IMR-90 (cell line): ENCODE measurements at regions not wholly inside any gene's neighbourhood (a gene's known extent, or its start where the extent isn't known, plus 50 kb on each side); places are given as distances from the start of the nearest gene placed in this dataset.

Source experiments
- ATAC-seq: fragments of 200-7000 bp; cut with Tn5 transposase; 2 replicates; pipeline ENCODE4 v1.9.1; 2020; ENCODE audit warnings: low read depth, mild to moderate bottlenecking, moderate library complexity
- BruUV-seq: library from RNA; stranded (reverse); fragments of 400-500 nt; replicated peaks from 2 replicates; lab custom pipeline; 2021; lab: Mats Ljungman, UMichigan
- CTCF ChIA-PET: fragments of 300-600 bp; formaldehyde crosslinking; extraction: SDS; loops from one replicate; lab custom pipeline; 2021; ENCODE audit warnings: antibody characterized with exemption; lab: Yijun Ruan, JAX
- POLR2A ChIA-PET: fragments of 300-600 bp; sonication (Branson Sonifier 250); formaldehyde crosslinking; loops from one replicate; lab custom pipeline; 2022; ENCODE audit warnings: antibody characterized with exemption; ENCODE audit not compliant: unreplicated experiment; lab: Charles Lee
- DNase-seq: peaks from one replicate; pipeline ENCODE4 v3.0.0; 2013
- H2AFZ ChIP-seq: replicated peaks from 2 replicates; pipeline ENCODE3; 2013; ENCODE audit warnings: low read length, mild to moderate bottlenecking; ENCODE audit not compliant: poor library complexity
- H2AK5ac ChIP-seq: 2 replicates; pipeline ENCODE4 v1.6.1; 2013; ENCODE audit warnings: low read depth, low read length, inconsistent platforms
- H2AK9ac ChIP-seq: replicated peaks from 2 replicates; pipeline ENCODE3; 2013; ENCODE audit warnings: mild to moderate bottlenecking, low read depth, low read length, moderate library complexity; ENCODE audit not compliant: poor library complexity
- H2BK120ac ChIP-seq: 2 replicates; pipeline ENCODE4 v1.6.1; 2013; ENCODE audit warnings: low read depth, low read length, inconsistent platforms
- H2BK15ac ChIP-seq: 3 replicates; pipeline ENCODE4 v1.6.1; 2013; ENCODE audit warnings: low read depth, low read length, inconsistent platforms
- H2BK20ac ChIP-seq: 2 replicates; pipeline ENCODE4 v1.6.1; 2013; ENCODE audit warnings: low read depth, mild to moderate bottlenecking, inconsistent platforms, low read length, moderate library complexity
- H2BK5ac ChIP-seq: 2 replicates; pipeline ENCODE4 v1.6.1; 2013; ENCODE audit warnings: mild to moderate bottlenecking, low read depth, low read length, inconsistent platforms; ENCODE audit not compliant: poor library complexity, severe bottlenecking
- H3K14ac ChIP-seq: replicated peaks from 2 replicates; pipeline ENCODE4 v1.6.1; 2013; ENCODE audit warnings: low read depth, low read length, inconsistent platforms
- H3K18ac ChIP-seq: 2 replicates; pipeline ENCODE4 v1.6.1; 2013; ENCODE audit warnings: low read depth, low read length, control low read depth
- H3K23ac ChIP-seq: 2 replicates; pipeline ENCODE4 v1.6.1; 2013; ENCODE audit warnings: low read depth, low read length, inconsistent platforms
- H3K27ac ChIP-seq: 2 replicates; pipeline ENCODE4 v1.5.1; 2013; ENCODE audit warnings: mild to moderate bottlenecking, control low read depth, low read length; ENCODE audit not compliant: insufficient read depth
- H3K27me3 ChIP-seq: 2 replicates; pipeline ENCODE4 v1.6.1; 2013; ENCODE audit warnings: low read length; ENCODE audit not compliant: control insufficient read depth, insufficient read depth
- H3K36me3 ChIP-seq: 2 replicates; pipeline ENCODE4 v1.6.1; 2013; ENCODE audit warnings: low read length, mixed read lengths; ENCODE audit not compliant: control insufficient read depth, insufficient read depth
- H3K4ac ChIP-seq: 2 replicates; pipeline ENCODE4 v1.6.1; 2013; ENCODE audit warnings: low read depth, low read length, inconsistent platforms
- H3K4me1 ChIP-seq: 2 replicates; pipeline ENCODE4 v1.6.1; 2013; ENCODE audit warnings: low read length, mixed read lengths; ENCODE audit not compliant: control insufficient read depth, insufficient read depth
- H3K4me2 ChIP-seq: 2 replicates; pipeline ENCODE4 v1.6.1; 2013; ENCODE audit warnings: low read depth, mild to moderate bottlenecking, control low read depth, low read length, moderate library complexity
- H3K4me3 ChIP-seq: 2 replicates; pipeline ENCODE4 v1.5.1; 2013; ENCODE audit warnings: low read depth, mild to moderate bottlenecking, control low read depth, low read length, moderate library complexity; ENCODE audit not compliant: insufficient read depth
- H3K56ac ChIP-seq: 2 replicates; pipeline ENCODE4 v1.6.1; 2013; ENCODE audit warnings: low read length, inconsistent platforms; ENCODE audit not compliant: insufficient read depth; ENCODE audit errors: extremely low read depth
- H3K79me1 ChIP-seq, 2 experiments: 2 replicates each; pipeline ENCODE4 v1.6.1; 2013; ENCODE audit warnings: low read length in 2 of 2, inconsistent platforms in 1 of 2, low read depth in 1 of 2
- H3K9ac ChIP-seq: 2 replicates; pipeline ENCODE4 v1.6.1; 2013; ENCODE audit warnings: low read depth, low read length, control low read depth
- H3K9me1 ChIP-seq: 2 replicates; pipeline ENCODE4 v1.6.1; 2013; ENCODE audit warnings: low read length, inconsistent platforms; ENCODE audit not compliant: insufficient read depth
- H3K9me3 ChIP-seq: 2 replicates; pipeline ENCODE4 v1.6.1; 2013; ENCODE audit warnings: low read length; ENCODE audit not compliant: control insufficient read depth, insufficient read depth
- H4K20me1 ChIP-seq: 2 replicates; pipeline ENCODE4 v1.6.1; 2013; ENCODE audit warnings: low read length, inconsistent platforms; ENCODE audit not compliant: insufficient read depth
- H4K5ac ChIP-seq: 2 replicates; pipeline ENCODE4 v1.6.1; 2013; ENCODE audit warnings: mild to moderate bottlenecking, low read depth, low read length, control low read depth
- H4K8ac ChIP-seq, 2 experiments: 2 replicates each; pipeline ENCODE4 v1.6.1; 2013; ENCODE audit warnings: low read depth in 2 of 2, low read length in 2 of 2, control low read depth in 1 of 2, inconsistent platforms in 1 of 2
- H4K91ac ChIP-seq: 2 replicates; pipeline ENCODE4 v1.6.1; 2013; ENCODE audit warnings: low read depth, low read length, inconsistent platforms; ENCODE audit not compliant: insufficient read depth
- BHLHE40 ChIP-seq: fragments of 150-350 bp; IDR thresholded peaks from 2 replicates; pipeline ENCODE4 v1.6.1; 2016; ENCODE audit warnings: mild to moderate bottlenecking, low read depth, low read length
- CEBPB ChIP-seq: IDR thresholded peaks from 2 replicates; pipeline ENCODE4 v1.6.1; 2012; ENCODE audit warnings: low read depth, low read length, improper control_type of control experiment
- CTCF ChIP-seq: conservative IDR thresholded peaks from 2 replicates; pipeline ENCODE4 v1.5.1; 2012; ENCODE audit warnings: mild to moderate bottlenecking, low read depth, low read length, improper control_type of control experiment
- ELK1 ChIP-seq: fragments of 150-350 bp; IDR thresholded peaks from 2 replicates; pipeline ENCODE4 v1.6.1; 2016; ENCODE audit warnings: low read depth, mild to moderate bottlenecking, low read length, moderate library complexity, borderline replicate concordance
- FOS ChIP-seq: fragments of 150-350 bp; IDR thresholded peaks from 2 replicates; pipeline ENCODE4 v1.6.1; 2016; ENCODE audit warnings: low read depth, low read length
- MAZ ChIP-seq: IDR thresholded peaks from 2 replicates; pipeline ENCODE4 v1.6.1; 2012; ENCODE audit warnings: low read depth, mild to moderate bottlenecking, low read length, improper control_type of control experiment, moderate library complexity, borderline replicate concordance
- NFE2L2 ChIP-seq: fragments of 150-350 bp; IDR thresholded peaks from 2 replicates; pipeline ENCODE4 v1.6.1; 2016; ENCODE audit warnings: low read depth, mild to moderate bottlenecking, low read length
- POLR2A ChIP-seq: IDR thresholded peaks from 2 replicates; pipeline ENCODE4 v1.6.1; 2012; ENCODE audit warnings: mild to moderate bottlenecking, low read depth, low read length
- RAD21 ChIP-seq: IDR thresholded peaks from 2 replicates; pipeline ENCODE4 v1.6.1; 2012; ENCODE audit warnings: low read length, improper control_type of control experiment
- RCOR1 ChIP-seq: IDR thresholded peaks from 2 replicates; pipeline ENCODE4 v1.6.1; 2012; ENCODE audit warnings: mild to moderate bottlenecking, low read length, improper control_type of control experiment; ENCODE audit not compliant: insufficient replicate concordance
- RFX5 ChIP-seq: IDR thresholded peaks from 2 replicates; pipeline ENCODE4 v1.8.0; 2012; ENCODE audit warnings: low read depth, mild to moderate bottlenecking, low read length, moderate library complexity
- SMC3 ChIP-seq: fragments of 150-350 bp; IDR thresholded peaks from 2 replicates; pipeline ENCODE4 v1.6.1; 2016; ENCODE audit warnings: low read depth, mild to moderate bottlenecking, antibody characterized with exemption, low read length, moderate library complexity
- USF2 ChIP-seq: fragments of 150-350 bp; IDR thresholded peaks from 2 replicates; pipeline ENCODE4 v1.6.1; 2017; ENCODE audit warnings: mild to moderate bottlenecking, antibody characterized with exemption, low read length, low read depth
- WGBS, 2 experiments: methylation state at CpG; one replicate each; pipeline versions ENCODE4 v1.1.5 to v1.1.7; 2013; ENCODE audit warnings: missing lambda C conversion rate in 2 of 2; ENCODE audit not compliant: insufficient read length in 1 of 2; ENCODE audit errors: extremely low coverage in 2 of 2; 5-methylcytosine and 5-hydroxymethylcytosine counted together
- dilution Hi-C: fragments of 300-500 bp; cut with HindIII; formaldehyde crosslinking; loops from one replicate; pipeline ENCODE4 v1.14.3; 2018; ENCODE audit warnings: low sequenced_read_pairs; ENCODE audit not compliant: unreplicated experiment
- in situ Hi-C: fragments of 300-500 bp; cut with MboI; formaldehyde crosslinking; loops from 3 replicates; pipeline ENCODE4 v1.14.3; 2019; ENCODE audit warnings: low sequenced_read_pairs, inconsistent platforms, mixed read lengths
- intact Hi-C: fragments of 100-400 bp; cut with micrococcal nuclease; formaldehyde crosslinking; loops from 2 replicates; pipeline ENCODE4 v1.10.0; 2022

- Histone ChIP-seq H3K27ac (no peak overlapping the region), H4K91ac (no peak overlapping the region), H4K8ac (no peak overlapping the region), H2AK5ac (no peak overlapping the region), H2BK20ac (no peak overlapping the region), H2AK9ac (no peak overlapping the region), H2AFZ (no peak overlapping the region), H3K4ac (no peak overlapping the region), H3K4me3 (no peak overlapping the region), H4K20me1 (no peaks in the 10 kb centered on the region), H3K56ac (no peak overlapping the region), H3K27me3 (no peaks in the 10 kb centered on the region), H3K79me1 (no peaks in the 10 kb centered on the region), H3K36me3 (no peaks in the 10 kb centered on the region), H3K9me3 (no peaks in the 10 kb centered on the region), H2BK120ac (no peak overlapping the region), H3K9me1 (no peaks in the 10 kb centered on the region), H3K4me2 (no peak overlapping the region), H2BK5ac (no peak overlapping the region), H2BK15ac (no peak overlapping the region), H3K4me1 (no peaks in the 10 kb centered on the region), H3K18ac (no peak overlapping the region), H3K14ac (no peak overlapping the region), H3K23ac (no peak overlapping the region), H4K5ac (no peak overlapping the region), H3K9ac (no peak overlapping the region)
- DNase-seq, result no peak
- dilution Hi-C loops, result no loop called here
- intact Hi-C loops, result no loop called here
- ATAC-seq, result no peak
- TF ChIP-seq POLR2A (no peak), FOS (no peak), NFE2L2 (no peak), RAD21 (no peak), ELK1 (no peak), USF2 (no peak), CTCF (no peak), MAZ (no peak), BHLHE40 (no peak), RFX5 (no peak), CEBPB (no peak), RCOR1 (no peak), SMC3 (no peak)
- ChIA-PET CTCF (no interaction called here), POLR2A (no interaction called here)
- BruUV-seq, result no TSS peak
- WGBS, 2 experiments, result no CpG with 5 or more reads among the region's 2 CpGs
- in situ Hi-C loops, result no loop called here
Observed at GRCh38 chr2:82748653-82749052, 1710.4 kb downstream of the SUCLG1 start.
